Left lung (tissue), 4 donors: ENCODE measurements at regions not wholly inside any gene's neighbourhood (a gene's known extent, or its start where the extent isn't known, plus 50 kb on each side); places are given as distances from the start of the nearest gene placed in this dataset.

Experiments
- ATAC-seq: fragments of 200-7000 bp; cut with Tn5 transposase; one replicate; pipeline ENCODE4 v1.9.1; 2020; ENCODE audit warnings: moderate library complexity
- DNase-seq, 4 donors: peaks; one replicate each; pipeline ENCODE4 v3.0.0-alpha.2; 2013 to 2020
- H3K27ac ChIP-seq, 2 donors: fragments of 200-600 bp; sonication (generic) in 1 of 2; one replicate each; pipeline versions ENCODE4 v1.5.0 to v1.8.0; 2020 to 2021
- H3K27me3 ChIP-seq, 2 donors: fragments of 200-600 bp; sonication (generic) in 1 of 2; one replicate each; pipeline versions ENCODE4 v1.5.0 to v1.8.0; 2020 to 2021
- H3K36me3 ChIP-seq, 2 donors: fragments of 200-600 bp; sonication (generic) in 1 of 2; one replicate each; pipeline versions ENCODE4 v1.5.0 to v1.8.0; 2020 to 2021
- H3K4me1 ChIP-seq, 2 donors: fragments of 200-600 bp; one replicate each; pipeline ENCODE4 v1.8.0; 2021
- H3K4me3 ChIP-seq, 2 donors: fragments of 200-600 bp; sonication (generic) in 1 of 2; one replicate each; pipeline versions ENCODE4 v1.5.0 to v1.8.0; 2020 to 2021; ENCODE audit warnings: mild to moderate bottlenecking in 1 of 2
- H3K9me3 ChIP-seq, 2 donors: fragments of 200-600 bp; sonication (generic) in 1 of 2; one replicate each; pipeline versions ENCODE4 v1.5.0 to v1.8.0; 2020 to 2021
- intact Hi-C, 2 donors: fragments of 100-400 bp; cut with DNase I; formaldehyde crosslinking; loops; one replicate each; pipeline versions ENCODE4 v1.11.2 to v1.14.2; 2022
- TF ChIP-seq, protein P1 (sequence below), 2 donors: fragments of 200-600 bp; sonication (generic) in 1 of 2; IDR thresholded peaks; one replicate each; pipeline versions ENCODE4 v1.5.0 to v1.8.0; 2021; ENCODE audit warnings: antibody characterized with exemption in 2 of 2
- donor health status: DM: no; HTN: yes; CAD: no.
- donor health status: DM: no; HTN: no; CAD: no.

DNA sequence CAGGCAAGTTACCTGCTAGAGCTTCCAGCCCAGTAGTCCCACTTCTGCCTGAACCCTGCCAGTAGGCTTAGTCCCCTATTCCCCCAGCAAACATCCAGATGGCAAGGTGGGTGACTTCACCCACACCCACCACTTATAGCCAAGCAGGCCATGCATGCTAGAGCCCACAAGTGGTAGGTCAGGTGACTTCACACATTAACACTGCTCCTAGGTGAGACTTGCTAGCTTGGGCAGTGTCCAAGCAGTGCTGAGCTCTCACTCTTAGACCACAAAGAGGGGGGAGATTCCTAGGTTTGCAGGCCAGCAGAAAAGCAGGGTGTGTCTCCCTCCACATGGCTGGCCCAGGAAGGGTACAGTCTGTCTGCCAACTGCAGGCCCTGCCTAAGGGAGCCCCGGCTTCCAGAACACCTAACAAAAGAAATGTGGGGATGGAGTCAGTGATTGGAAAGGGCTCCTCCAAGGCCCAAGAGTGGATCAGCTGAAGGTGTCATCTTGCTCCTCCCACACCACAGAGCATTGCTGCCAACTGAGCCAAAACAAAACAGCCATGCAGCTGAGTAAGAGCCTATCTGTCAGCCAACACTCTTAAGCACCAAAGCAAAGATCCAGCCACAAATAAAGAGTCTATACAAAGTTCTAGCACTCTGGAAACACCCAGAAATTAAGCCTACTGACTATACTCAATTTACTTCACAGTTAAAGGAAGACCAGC, 158.1 kb upstream of the USP38 start:
- intact Hi-C loops = no loop called here
- H3K9me3 ChIP-seq = peaks cover 0 to 13% of the 10 kb centered on the region in 2 donors
- no peaks in the 10 kb centered on the region for H3K27me3 ChIP-seq
- DNase-seq (no peak), ATAC-seq (peak; percentile 50)
- H3K4me1 ChIP-seq = peaks cover 0 to 14% of the 10 kb centered on the region in 2 donors
- TF ChIP-seq, protein P1, sequence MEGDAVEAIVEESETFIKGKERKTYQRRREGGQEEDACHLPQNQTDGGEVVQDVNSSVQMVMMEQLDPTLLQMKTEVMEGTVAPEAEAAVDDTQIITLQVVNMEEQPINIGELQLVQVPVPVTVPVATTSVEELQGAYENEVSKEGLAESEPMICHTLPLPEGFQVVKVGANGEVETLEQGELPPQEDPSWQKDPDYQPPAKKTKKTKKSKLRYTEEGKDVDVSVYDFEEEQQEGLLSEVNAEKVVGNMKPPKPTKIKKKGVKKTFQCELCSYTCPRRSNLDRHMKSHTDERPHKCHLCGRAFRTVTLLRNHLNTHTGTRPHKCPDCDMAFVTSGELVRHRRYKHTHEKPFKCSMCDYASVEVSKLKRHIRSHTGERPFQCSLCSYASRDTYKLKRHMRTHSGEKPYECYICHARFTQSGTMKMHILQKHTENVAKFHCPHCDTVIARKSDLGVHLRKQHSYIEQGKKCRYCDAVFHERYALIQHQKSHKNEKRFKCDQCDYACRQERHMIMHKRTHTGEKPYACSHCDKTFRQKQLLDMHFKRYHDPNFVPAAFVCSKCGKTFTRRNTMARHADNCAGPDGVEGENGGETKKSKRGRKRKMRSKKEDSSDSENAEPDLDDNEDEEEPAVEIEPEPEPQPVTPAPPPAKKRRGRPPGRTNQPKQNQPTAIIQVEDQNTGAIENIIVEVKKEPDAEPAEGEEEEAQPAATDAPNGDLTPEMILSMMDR (IDR thresholded peaks at IDR 0.05) = no peak
- no peak overlapping the region for H3K4me3 ChIP-seq
- H3K36me3 ChIP-seq = no peaks in the 10 kb centered on the region
- H3K27ac ChIP-seq = no peak overlapping the region

DNA sequence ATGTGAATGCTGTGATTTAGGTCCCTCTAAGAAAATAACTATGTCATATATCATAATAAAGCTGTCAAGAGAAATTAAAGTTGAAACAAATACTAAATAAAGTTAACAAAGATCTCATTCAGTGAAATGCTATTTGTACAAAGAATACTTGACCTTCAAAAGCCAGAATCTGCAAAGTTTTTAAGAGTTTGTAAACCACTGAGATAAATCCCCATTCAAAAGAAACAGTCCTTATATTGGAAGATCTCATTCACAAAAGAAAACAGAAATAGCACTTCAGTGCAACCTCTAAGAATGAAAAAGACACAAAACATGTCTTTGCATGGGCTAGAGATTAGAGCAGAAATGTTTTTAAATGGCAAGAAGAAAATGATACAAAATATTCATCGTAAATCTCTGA, 149.1 kb upstream of the USP38 start:
- intact Hi-C loops = no loop called here
- Histone ChIP-seq H3K27ac (no peak overlapping the region), H3K4me3 (no peak overlapping the region), H3K27me3 (no peaks in the 10 kb centered on the region), H3K36me3 (no peaks in the 10 kb centered on the region), H3K4me1 (no peaks in the 10 kb centered on the region), H3K9me3 (no peaks in the 10 kb centered on the region)
- ATAC-seq = no peak
- no peak for DNase-seq
- TF ChIP-seq, protein P1 (IDR thresholded peaks at IDR 0.05) = no peak

DNA sequence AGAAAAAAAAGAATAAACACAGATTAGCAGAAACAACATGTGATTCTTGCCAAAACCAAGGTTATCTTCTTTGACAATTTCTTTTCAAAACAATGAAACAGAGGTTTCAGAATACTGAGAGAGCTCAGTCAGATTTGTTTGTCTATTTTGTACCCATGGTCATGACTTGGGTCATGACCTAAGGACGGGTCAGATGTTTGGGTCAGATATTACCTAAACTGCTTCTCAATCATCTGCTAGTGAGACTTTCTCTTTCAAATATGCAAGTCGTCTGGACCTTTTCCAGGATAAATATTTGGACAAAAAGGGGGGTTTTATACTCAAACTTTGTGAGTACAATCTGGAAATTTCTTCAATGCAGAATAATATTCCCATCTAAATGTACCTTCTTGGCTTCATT, 148.3 kb upstream of the USP38 start:
- no peak overlapping the region for H3K4me3 ChIP-seq
- DNase-seq (no peak), ATAC-seq (no peak)
- H3K9me3 ChIP-seq = no peaks in the 10 kb centered on the region
- intact Hi-C loops = no loop called here
- H3K27me3 ChIP-seq = no peaks in the 10 kb centered on the region
- no peak overlapping the region for H3K27ac ChIP-seq
- no peaks in the 10 kb centered on the region for H3K36me3 ChIP-seq
- no peaks in the 10 kb centered on the region for H3K4me1 ChIP-seq
- TF ChIP-seq, protein P1 (IDR thresholded peaks at IDR 0.05) = no peak

DNA sequence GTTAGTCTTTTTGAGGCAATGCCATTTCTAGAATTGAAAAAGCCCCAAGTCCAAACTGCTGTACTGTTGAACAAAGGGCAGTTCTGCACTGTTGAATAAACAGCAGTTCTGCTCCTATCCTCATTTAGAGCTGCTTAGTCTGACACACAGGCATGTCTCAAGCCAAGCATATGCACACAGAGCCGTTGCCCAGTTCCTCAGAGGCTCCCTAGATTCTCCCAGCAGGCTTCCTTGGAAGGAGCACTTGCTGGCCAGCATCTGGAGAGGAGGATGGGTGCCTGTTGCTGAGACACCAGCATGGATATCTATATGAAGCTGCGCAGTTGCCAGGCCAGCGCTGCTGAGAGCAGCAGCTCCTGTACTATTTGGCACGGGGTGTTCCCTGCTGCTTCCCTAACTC, 138.3 kb upstream of the USP38 start:
- Histone ChIP-seq H3K27ac (no peak overlapping the region), H3K27me3 (no peaks in the 10 kb centered on the region), H3K4me3 (no peak overlapping the region), H3K36me3 (no peaks in the 10 kb centered on the region), H3K9me3 (no peaks in the 10 kb centered on the region), H3K4me1 (no peaks in the 10 kb centered on the region)
- DNase-seq = no peak
- TF ChIP-seq, protein P1 (IDR thresholded peaks at IDR 0.05) = no peak
- ATAC-seq = no peak
- intact Hi-C loops = no loop called here

DNA sequence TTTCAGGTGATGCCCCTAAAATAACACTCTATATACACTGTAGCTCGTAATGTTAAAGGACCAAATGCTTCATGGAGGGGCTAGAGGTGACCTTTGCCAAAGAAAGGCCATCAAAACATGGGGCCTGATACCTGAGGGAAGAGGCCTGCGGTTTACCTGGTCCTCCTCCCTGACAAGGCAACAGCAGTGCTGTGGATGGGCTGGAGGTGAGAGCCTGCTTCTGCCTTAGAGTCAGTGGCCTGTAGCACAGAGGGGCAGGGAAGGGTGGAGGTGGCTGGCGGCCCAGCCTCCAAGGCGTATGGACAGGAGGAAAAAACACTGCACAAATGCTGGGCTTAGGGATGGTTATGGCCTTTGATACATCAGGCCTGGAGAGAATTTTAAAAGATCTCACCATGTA, 137.8 kb upstream of the USP38 start:
- intact Hi-C loops = no loop called here
- H3K9me3 ChIP-seq = no peaks in the 10 kb centered on the region
- TF ChIP-seq, protein P1 (IDR thresholded peaks at IDR 0.05) = no peak
- no peak for DNase-seq
- no peaks in the 10 kb centered on the region for H3K36me3 ChIP-seq
- H3K27ac ChIP-seq = no peak overlapping the region
- no peak overlapping the region for H3K4me3 ChIP-seq
- no peaks in the 10 kb centered on the region for H3K4me1 ChIP-seq
- no peak for ATAC-seq
- no peaks in the 10 kb centered on the region for H3K27me3 ChIP-seq
